Stomach smooth muscle (tissue), 2 donors: ENCODE measurements at regions not wholly inside any gene's neighbourhood (a gene's known extent, or its start where the extent isn't known, plus 50 kb on each side); places are given as distances from the start of the nearest gene placed in this dataset.
"Not testable (repeated sequence)": the region's sequence is repeated elsewhere in the genome, so short reads cannot be mapped to it uniquely, and the experiment has no call there.

Source experiments
- H3K27ac ChIP-seq: one replicate; pipeline ENCODE4 v1.7.0; 2013; ENCODE audit warnings: mild to moderate bottlenecking, low read length, inconsistent platforms
- H3K27me3 ChIP-seq, 2 donors: one replicate each; pipeline ENCODE4 v1.7.0; 2013; ENCODE audit warnings: low read length in 2 of 2; ENCODE audit not compliant: insufficient read depth in 2 of 2, control insufficient read depth in 1 of 2
- H3K36me3 ChIP-seq, 2 donors: one replicate each; pipeline ENCODE4 v1.7.0; 2013; ENCODE audit warnings: low read length in 2 of 2; ENCODE audit not compliant: control insufficient read depth in 2 of 2, insufficient read depth in 2 of 2
- H3K4me1 ChIP-seq: one replicate; pipeline ENCODE4 v1.7.0; 2013; ENCODE audit warnings: low read length; ENCODE audit not compliant: control insufficient read depth, insufficient read depth
- H3K4me3 ChIP-seq, 2 donors: one replicate each; pipeline ENCODE4 v1.7.0; 2013; ENCODE audit warnings: low read length in 2 of 2
- H3K9ac ChIP-seq, 2 donors: one replicate each; pipeline ENCODE4 v1.7.0; 2013; ENCODE audit warnings: low read length in 2 of 2, mild to moderate bottlenecking in 1 of 2
- H3K9me3 ChIP-seq, 2 donors: one replicate each; pipeline ENCODE4 v1.7.0; 2013; ENCODE audit warnings: low read length in 2 of 2; ENCODE audit not compliant: control insufficient read depth in 2 of 2
- donor health status: healthy.
- donor health status: Pancreatic carcinoma.

DNA sequence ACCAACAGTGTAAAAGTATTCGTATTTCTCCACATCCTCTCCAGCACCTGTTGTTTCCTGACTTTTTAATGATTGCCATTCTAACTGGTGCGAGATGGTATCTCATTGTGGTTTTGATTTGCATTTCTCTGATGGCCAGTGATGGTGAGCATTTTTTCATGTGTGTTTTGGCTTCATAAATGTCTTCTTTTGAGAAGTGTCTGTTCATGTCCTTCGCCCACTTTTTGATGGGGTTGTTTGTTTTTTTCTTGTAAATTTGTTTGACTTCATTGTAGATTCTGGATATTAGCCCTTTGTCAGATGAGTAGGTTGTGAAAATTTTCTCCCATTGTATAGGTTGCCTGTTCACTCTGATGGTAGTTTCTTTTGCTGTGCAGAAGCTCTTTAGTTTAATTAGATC, 86.9 kb downstream of the CCDC74A start:
- not testable (repeated sequence) for H3K36me3 ChIP-seq, H3K9me3 ChIP-seq, H3K4me1 ChIP-seq, H3K9ac ChIP-seq, H3K27ac ChIP-seq, H3K4me3 ChIP-seq, H3K27me3 ChIP-seq

DNA sequence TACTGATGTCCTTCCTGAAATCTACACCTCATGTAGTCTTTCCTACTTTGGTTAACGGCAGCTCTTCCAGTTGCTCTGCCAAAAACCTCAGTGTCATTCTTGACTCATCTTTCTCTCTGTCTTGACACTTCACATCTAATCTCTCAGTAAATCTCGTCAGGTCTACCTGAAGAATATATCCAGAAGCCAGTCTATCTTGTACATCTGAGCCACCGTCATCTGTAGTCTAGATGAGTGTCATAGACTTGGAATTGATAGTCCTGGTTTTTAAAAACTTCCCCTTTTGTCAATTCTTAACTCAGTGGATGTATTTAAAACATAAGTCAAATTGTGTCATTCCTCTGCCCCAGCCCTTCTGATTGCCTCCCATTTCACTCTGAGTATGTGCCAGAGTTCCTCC, 90.6 kb downstream of the CCDC74A start:
- H3K4me1 ChIP-seq, H3K9ac ChIP-seq, H3K4me3 ChIP-seq, H3K27ac ChIP-seq, H3K27me3 ChIP-seq, H3K36me3 ChIP-seq, H3K9me3 ChIP-seq: not testable (repeated sequence)

DNA sequence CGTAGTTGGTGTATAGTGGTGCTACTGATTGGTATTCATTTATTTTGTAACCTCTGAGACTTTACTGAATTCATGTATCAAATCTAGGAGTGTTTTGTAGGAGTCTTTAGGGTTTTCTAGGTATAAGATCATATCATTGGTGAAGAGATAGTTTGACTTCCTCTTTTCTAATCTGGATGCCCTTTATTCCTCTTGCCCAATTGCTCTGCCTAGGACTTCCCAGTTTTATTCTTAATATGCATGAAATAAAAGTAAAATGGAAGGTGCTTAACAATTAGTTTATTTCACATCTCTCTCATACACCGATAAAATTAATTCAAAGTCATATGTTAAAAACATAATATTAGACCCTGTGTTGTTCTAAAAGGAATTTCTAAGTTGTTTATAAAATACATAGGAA, 95.2 kb downstream of the CCDC74A start:
- H3K4me1 ChIP-seq, H3K9me3 ChIP-seq, H3K36me3 ChIP-seq, H3K27me3 ChIP-seq, H3K27ac ChIP-seq, H3K9ac ChIP-seq, H3K4me3 ChIP-seq: not testable (repeated sequence)

DNA sequence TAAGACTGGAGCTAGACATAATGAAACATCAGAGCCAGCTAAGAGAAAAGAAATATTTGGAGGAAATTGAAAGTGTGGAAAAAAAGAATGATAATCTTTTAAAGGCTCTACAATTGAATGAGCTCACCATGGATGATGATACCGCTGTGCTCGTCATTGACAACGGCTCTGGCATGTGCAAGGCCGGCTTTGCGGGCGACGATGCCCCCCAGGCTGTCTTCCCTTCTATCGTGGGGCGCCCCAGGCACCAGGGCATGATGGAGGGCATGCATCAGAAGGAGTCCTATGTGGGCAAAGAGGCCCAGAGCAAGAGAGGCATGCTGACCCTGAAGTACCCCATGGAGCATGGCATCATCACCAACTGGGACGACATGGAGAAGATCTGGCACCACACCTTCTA, 98.3 kb downstream of the CCDC74A start:
- H3K36me3 ChIP-seq, H3K27me3 ChIP-seq, H3K4me3 ChIP-seq, H3K27ac ChIP-seq, H3K9me3 ChIP-seq, H3K4me1 ChIP-seq, H3K9ac ChIP-seq: not testable (repeated sequence)

DNA sequence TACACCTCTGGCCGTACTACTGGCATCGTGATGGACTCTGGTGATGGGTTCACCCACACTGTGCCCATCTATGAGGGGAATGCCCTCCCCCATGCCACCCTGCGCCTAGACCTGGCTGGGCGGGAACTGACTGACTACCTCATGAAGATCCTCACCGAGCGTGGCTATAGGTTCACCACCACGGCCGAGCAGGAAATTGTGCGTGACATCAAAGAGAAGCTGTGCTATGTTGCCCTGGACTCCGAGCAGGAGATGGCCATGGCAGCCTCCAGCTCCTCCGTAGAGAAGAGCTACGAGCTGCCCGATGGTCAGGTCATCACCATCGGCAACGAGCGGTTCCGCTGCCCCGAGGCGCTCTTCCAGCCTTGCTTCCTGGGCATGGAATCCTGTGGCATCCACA, 98.9 kb downstream of the CCDC74A start:
- not testable (repeated sequence) for H3K27me3 ChIP-seq, H3K4me3 ChIP-seq, H3K27ac ChIP-seq, H3K4me1 ChIP-seq, H3K9ac ChIP-seq, H3K9me3 ChIP-seq, H3K36me3 ChIP-seq

DNA sequence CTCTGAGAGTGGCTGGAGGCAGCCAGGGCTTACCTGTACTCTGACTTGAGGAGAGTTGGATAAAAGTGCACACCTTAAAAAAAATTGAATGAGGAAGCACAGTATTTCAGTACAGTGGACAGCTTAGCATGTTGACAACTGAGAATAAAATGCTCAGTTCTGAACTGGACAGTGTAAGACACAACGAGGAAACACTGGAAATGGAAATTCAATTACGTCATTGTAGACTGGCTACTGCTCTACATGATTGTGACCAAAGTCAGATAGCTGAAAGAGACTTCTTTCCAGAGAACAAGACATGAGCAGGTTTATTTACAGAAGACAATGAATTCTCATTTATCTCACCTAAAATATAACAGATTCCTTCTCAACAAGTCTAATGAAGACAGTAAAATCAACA, 100.1 kb downstream of the CCDC74A start:
- H3K9ac ChIP-seq, H3K27ac ChIP-seq, H3K9me3 ChIP-seq: not testable (repeated sequence)

DNA sequence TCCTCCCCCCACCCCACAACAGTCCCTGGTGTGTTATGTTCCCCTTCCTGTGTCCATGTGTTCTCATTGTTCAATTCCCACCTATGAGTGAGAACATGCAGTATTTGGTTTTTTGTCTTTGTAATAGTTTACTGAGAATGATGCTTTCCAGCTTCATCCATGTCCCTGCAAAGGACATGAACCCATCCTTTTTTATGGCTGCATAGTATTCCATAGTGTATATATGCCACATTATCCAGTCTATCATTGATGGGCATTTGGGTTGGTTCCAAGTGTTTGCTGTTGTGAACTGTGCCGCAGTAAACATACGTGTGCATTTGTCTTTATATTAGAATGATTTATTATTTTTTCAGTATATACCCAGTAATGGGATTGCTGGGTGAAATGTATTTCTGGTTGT, 104.0 kb downstream of the CCDC74A start:
- H3K27ac ChIP-seq, H3K9me3 ChIP-seq, H3K4me1 ChIP-seq, H3K36me3 ChIP-seq, H3K4me3 ChIP-seq, H3K9ac ChIP-seq, H3K27me3 ChIP-seq: not testable (repeated sequence)

More for the DNA sequence above, 100.1 kb downstream of the CCDC74A start:
- not testable (repeated sequence) for H3K36me3 ChIP-seq, H3K4me3 ChIP-seq, H3K27me3 ChIP-seq, H3K4me1 ChIP-seq

DNA sequence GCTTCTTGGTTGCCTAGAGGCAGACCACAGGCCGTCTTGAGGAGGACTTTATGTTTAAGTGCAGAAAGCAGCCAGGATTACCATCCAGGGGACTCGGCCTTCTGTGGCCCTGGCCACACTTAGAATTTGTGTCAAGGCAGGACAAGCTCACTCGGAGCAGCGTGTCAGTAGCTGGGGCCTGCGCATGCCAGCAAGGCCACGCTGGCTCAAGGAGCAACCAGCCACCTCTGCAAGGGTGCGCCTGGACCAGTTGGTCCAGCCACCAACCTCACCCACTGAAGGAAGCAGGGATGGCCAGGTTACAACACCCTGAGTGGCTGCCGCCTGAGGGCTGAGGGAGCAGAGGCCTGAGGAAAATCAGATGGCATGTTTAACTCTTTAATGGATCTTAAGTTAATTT, 105.7 kb downstream of the CCDC74A start:
- H3K27ac ChIP-seq, H3K27me3 ChIP-seq, H3K36me3 ChIP-seq, H3K9ac ChIP-seq, H3K4me1 ChIP-seq, H3K9me3 ChIP-seq, H3K4me3 ChIP-seq: not testable (repeated sequence)

DNA sequence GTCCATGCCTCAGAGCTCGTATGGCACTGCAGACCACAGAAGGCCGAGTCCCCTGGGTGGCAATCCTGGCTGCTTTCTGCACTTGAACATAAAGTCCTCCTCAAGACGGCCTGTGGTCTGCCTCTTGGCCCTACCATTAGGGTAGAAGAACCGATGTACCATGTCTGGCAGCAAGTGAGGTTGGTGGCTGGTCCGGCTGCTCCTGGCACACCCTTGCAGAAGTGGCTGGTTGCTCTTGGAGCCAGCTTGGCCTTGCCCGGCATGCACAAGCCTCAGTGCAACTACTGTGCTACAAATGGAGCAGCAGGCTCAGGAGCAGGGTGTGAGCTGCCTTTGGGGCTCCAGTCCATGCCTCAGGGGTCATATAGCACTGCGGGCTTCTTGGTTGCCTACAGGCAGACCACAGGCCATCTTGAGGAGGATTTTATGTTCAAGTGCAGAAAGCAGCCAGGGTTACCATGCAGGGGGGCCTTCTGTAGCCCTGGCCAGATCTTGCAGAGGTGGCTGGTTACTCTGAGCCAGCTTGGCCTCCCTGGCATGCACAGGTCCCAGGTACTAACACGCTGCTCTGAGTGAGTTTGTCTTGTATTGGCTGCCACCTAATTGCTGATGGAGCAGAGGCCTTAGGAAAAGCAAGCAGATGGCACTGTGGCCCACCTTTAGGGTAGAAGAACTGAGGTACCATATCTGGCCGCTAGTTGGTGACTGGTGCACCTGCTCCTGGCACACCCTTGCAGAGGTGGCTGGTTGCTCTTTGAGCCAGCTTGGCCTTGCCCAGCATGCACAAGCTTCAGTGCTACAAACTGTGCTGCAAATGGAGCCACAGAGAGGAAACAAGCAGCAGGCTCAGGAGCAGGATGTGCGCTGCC, 106.4 kb downstream of the CCDC74A start:
- H3K4me1 ChIP-seq, H3K27me3 ChIP-seq, H3K27ac ChIP-seq, H3K36me3 ChIP-seq, H3K9me3 ChIP-seq, H3K9ac ChIP-seq, H3K4me3 ChIP-seq: not testable (repeated sequence)

DNA sequence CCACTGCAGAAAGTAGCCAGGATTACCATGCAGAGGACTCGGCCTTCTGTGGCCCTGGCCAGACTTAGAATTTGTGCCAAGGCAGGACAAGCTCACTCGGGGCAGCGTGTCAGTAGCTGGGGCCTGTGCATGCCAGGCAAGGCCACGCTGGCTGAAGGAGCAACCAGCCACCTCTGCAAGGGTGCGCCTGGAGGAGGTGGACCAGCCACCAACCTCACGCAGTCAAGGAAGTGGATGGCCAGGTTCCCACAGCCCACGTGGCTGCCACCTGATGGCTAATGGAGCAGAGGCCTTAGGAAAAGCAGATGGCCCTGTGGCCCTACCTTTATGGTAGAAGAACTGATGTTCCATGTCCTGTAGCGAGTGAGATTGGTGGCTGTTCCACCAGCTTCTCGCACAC, 107.9 kb downstream of the CCDC74A start:
- Histone ChIP-seq H3K27ac (no peak overlapping the region), H3K4me1 (no peaks in the 10 kb centered on the region), H3K36me3 (no peaks in the 10 kb centered on the region), H3K4me3 (no peak overlapping the region), H3K9me3 (no peaks in the 10 kb centered on the region), H3K27me3 (no peaks in the 10 kb centered on the region), H3K9ac (no peak overlapping the region)

DNA sequence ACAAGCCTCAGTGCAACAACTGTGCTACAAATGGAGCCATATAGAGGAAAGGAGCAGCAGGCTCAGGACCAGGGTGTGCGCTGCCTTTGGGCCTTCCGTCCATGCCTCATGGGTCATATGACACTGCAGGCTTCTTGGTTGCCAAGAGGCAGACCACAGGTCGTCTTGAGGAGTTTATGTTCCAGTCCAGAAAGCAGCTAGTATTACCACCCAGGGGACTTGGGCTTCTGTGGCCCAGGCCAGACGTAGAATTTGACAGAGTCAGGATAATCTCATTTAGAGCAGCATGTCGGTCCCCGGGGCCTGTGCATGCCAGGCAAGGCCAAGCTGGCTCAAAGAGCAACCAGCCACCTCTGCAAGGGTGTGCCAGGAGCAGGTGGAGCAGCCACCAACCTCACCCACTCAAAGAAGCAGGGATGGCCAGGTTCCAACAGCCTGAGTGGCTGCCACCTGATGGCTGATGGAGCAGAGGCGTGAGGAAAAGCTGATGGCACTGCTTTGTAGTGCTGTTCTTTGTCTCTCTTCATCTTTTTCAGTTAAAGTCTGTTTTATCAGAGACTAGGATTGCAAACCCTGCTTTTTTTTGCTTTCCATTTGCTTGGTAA, 109.1 kb downstream of the CCDC74A start:
- not testable (repeated sequence) for H3K9ac ChIP-seq, H3K4me1 ChIP-seq, H3K9me3 ChIP-seq, H3K36me3 ChIP-seq, H3K4me3 ChIP-seq, H3K27me3 ChIP-seq, H3K27ac ChIP-seq
